ENCODE measurements at regions not wholly inside any gene's neighbourhood (a gene's known extent, or its start where the extent isn't known, plus 50 kb on each side); places are given as distances from the start of the nearest gene placed in this dataset.

DNA sequence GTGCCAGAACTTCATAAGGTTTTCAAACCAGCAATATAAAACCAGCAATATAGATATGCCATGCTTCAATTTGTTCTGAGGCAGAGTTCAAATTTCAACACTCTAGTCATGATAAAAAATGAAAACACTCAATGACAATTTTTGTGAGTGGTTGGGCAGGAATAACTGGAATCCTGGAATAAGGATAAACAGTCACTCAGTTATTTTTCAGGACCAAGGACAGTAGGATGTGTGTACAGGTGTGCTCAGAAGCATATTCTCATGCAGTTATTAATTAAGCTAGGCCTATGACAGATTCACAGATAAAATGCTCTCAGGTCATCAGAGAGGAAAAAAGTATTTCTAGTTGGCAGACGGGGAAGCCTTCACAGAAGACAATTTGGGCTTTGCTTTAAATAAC lies 117.3 kb upstream of the PPP2R2B start:
- TF ChIP-seq CTCF (IDR thresholded peaks at IDR 0.05) (no peak), POLR2A (IDR thresholded peaks at IDR 0.05) (no peak)
